B cell (primary cell): ENCODE measurements at regions not wholly inside any gene's neighbourhood (a gene's known extent, or its start where the extent isn't known, plus 50 kb on each side); places are given as distances from the start of the nearest gene placed in this dataset.

Experiments
- ATAC-seq: fragments of 200-7000 bp; cut with Tn5 transposase; one replicate; pipeline ENCODE4 v1.10.0; 2021; ENCODE audit warnings: low read depth, mild to moderate bottlenecking, moderate number of reproducible peaks, moderate library complexity
- CTCF ChIA-PET: fragments of 350-600 bp; sonication (Branson Sonifier 250); formaldehyde crosslinking; loops from one replicate; lab custom pipeline; 2021; ENCODE audit warnings: antibody characterized with exemption, inconsistent platforms; lab: Charles Lee
- POLR2A ChIA-PET: fragments of 350-600 bp; sonication (Branson Sonifier 250); formaldehyde crosslinking; loops from one replicate; lab custom pipeline; 2021; ENCODE audit warnings: antibody characterized with exemption; lab: Charles Lee
- DNase-seq: peaks from one replicate; pipeline ENCODE4 v3.0.0; 2013
- H2AFZ ChIP-seq: 2 replicates; pipeline ENCODE4 v1.6.1; 2012; ENCODE audit warnings: mild to moderate bottlenecking, low read depth, low read length; ENCODE audit not compliant: insufficient read depth, poor library complexity, severe bottlenecking
- H3K27ac ChIP-seq, 2 donors: 1 replicate in 1 of 2; 2 replicates in 1 of 2; pipeline ENCODE4 v1.5.1; 2012 to 2013; ENCODE audit warnings: low read length in 2 of 2, mild to moderate bottlenecking in 2 of 2, moderate library complexity in 1 of 2
- H3K27me3 ChIP-seq, 4 experiments: fragments of 200-600 bp in 1 of 4; sonication (generic) in 1 of 4; replicated peaks in 1 of 4; 1 replicate in 2 of 4; 2 replicates in 2 of 4; pipeline versions ENCODE4 v1.6.1 to v1.7.0; 2013 to 2016; ENCODE audit warnings: low read length in 3 of 4, mild to moderate bottlenecking in 2 of 4, mixed read lengths in 1 of 4, moderate library complexity in 1 of 4; ENCODE audit not compliant: insufficient read depth in 4 of 4, control insufficient read depth in 3 of 4; ENCODE audit errors: control extremely low read depth in 1 of 4
- H3K36me3 ChIP-seq, 2 experiments: replicated peaks in 1 of 2; 1 replicate in 1 of 2; 2 replicates in 1 of 2; pipeline versions ENCODE4 v1.6.1 to v1.7.1; 2013; ENCODE audit warnings: low read length in 1 of 2; ENCODE audit not compliant: insufficient read depth in 2 of 2, control insufficient read depth in 1 of 2; ENCODE audit errors: control extremely low read depth in 1 of 2, extremely low read depth in 1 of 2
- H3K4me1 ChIP-seq, 2 donors: fragments of 200-600 bp in 1 of 2; sonication (generic) in 1 of 2; 1 replicate in 1 of 2; 2 replicates in 1 of 2; pipeline versions ENCODE4 v1.5.1 to v1.6.1; 2013 to 2017; ENCODE audit warnings: low read length in 2 of 2; ENCODE audit not compliant: control insufficient read depth in 2 of 2, insufficient read depth in 2 of 2
- H3K4me2 ChIP-seq: replicated peaks from 2 replicates; pipeline ENCODE3; 2012; ENCODE audit warnings: mild to moderate bottlenecking, low read depth, low read length; ENCODE audit not compliant: poor library complexity, severe bottlenecking
- H3K4me3 ChIP-seq, 5 experiments: fragments of 200-600 bp in 1 of 5; sonication (generic) in 1 of 5; 1 replicate in 3 of 5; 2 replicates in 2 of 5; pipeline versions ENCODE4 v1.5.1 to v1.7.0; 2011 to 2016; ENCODE audit warnings: low read length in 4 of 5, mild to moderate bottlenecking in 4 of 5, low read depth in 2 of 5, control low read depth in 1 of 5, moderate library complexity in 1 of 5; ENCODE audit not compliant: insufficient read depth in 1 of 5; ENCODE audit errors: control extremely low read depth in 1 of 5, extremely low read depth in 1 of 5
- H3K79me2 ChIP-seq: fragments of 200-600 bp; sonication (generic); one replicate; pipeline ENCODE4 v1.6.0; 2016; ENCODE audit warnings: low read length; ENCODE audit not compliant: control insufficient read depth, insufficient read depth
- H3K9ac ChIP-seq: fragments of 200-600 bp; sonication (generic); 2 replicates; pipeline ENCODE4 v1.6.1; 2017; ENCODE audit warnings: mild to moderate bottlenecking, low read length, moderate library complexity
- H3K9me3 ChIP-seq, 3 donors: one replicate each; pipeline versions ENCODE4 v1.6.1 to v1.7.1; 2013; ENCODE audit warnings: low read length in 2 of 3; ENCODE audit not compliant: control insufficient read depth in 2 of 3, insufficient read depth in 1 of 3; ENCODE audit errors: control extremely low read depth in 1 of 3
- H4K20me1 ChIP-seq: 2 replicates; pipeline ENCODE4 v1.6.0; 2012; ENCODE audit warnings: mild to moderate bottlenecking, low read length; ENCODE audit not compliant: insufficient read depth, control insufficient read depth, poor library complexity, severe bottlenecking
- H3K27ac Mint-ChIP-seq: one replicate; pipeline ENCODE4 v1.8.0; 2021; ENCODE audit warnings: mixed read lengths
- H3K27me3 Mint-ChIP-seq: one replicate; pipeline ENCODE4 v1.8.0; 2021; ENCODE audit warnings: mixed read lengths
- H3K4me1 Mint-ChIP-seq: one replicate; pipeline ENCODE4 v1.8.0; 2021; ENCODE audit warnings: mixed read lengths
- H3K4me3 Mint-ChIP-seq: one replicate; pipeline ENCODE4 v1.8.0; 2021; ENCODE audit warnings: mixed read lengths
- H3K9me3 Mint-ChIP-seq: one replicate; pipeline ENCODE4 v1.8.0; 2022; ENCODE audit warnings: mixed read lengths; ENCODE audit not compliant: insufficient read depth
- CTCF ChIP-seq: fragments of 200-600 bp; IDR thresholded peaks from one replicate; pipeline ENCODE4 v1.8.0; 2022; ENCODE audit warnings: antibody characterized with exemption, mild to moderate bottlenecking
- EZH2 ChIP-seq: IDR thresholded peaks from 2 replicates; pipeline ENCODE4 v1.6.1; 2012; ENCODE audit warnings: borderline replicate concordance, low read depth, mild to moderate bottlenecking, moderate library complexity, low read length; ENCODE audit not compliant: insufficient read depth, poor library complexity, severe bottlenecking
- WGBS: methylation state at CpG from one replicate; pipeline ENCODE4 v1.1.5; 2013; ENCODE audit warnings: missing lambda C conversion rate; ENCODE audit not compliant: insufficient coverage; 5-methylcytosine and 5-hydroxymethylcytosine counted together
- intact Hi-C: fragments of 100-400 bp; cut with micrococcal nuclease; formaldehyde crosslinking; loops from one replicate; pipeline ENCODE4 v1.10.0; 2022

GRCh38 chr1:166785987-166786386 lies 53.3 kb upstream of the POGK start:
- H3K4me2 ChIP-seq, result no peak overlapping the region
- no peaks in the 10 kb centered on the region for H3K36me3 ChIP-seq
- peaks cover 0 to 5% (median 3%) of the 10 kb centered on the region in 4 experiments for H3K27me3 ChIP-seq
- Mint-ChIP-seq H3K27me3 (peaks cover 44% of the 10 kb centered on the region), H3K27ac (no peak overlapping the region), H3K4me1 (no peaks in the 10 kb centered on the region), H3K4me3 (no peak overlapping the region), H3K9me3 (no peaks in the 10 kb centered on the region)
- intact Hi-C loops, result no loop called here
- WGBS, result no CpG with 5 or more reads among the region's 1 CpG
- no peak overlapping the region for H2AFZ ChIP-seq
- no peaks in the 10 kb centered on the region for H3K79me2 ChIP-seq
- H3K27ac ChIP-seq, result no peak overlapping the region
- no peak for ATAC-seq
- DNase-seq, result no peak
- ChIA-PET POLR2A (no interaction called here), CTCF (interaction anchor here (2.0 kb wide), 1 partner anchor 273 kb away, joined by 7 read pairs; no protein-coding TSS in a partner anchor)
- H3K4me3 ChIP-seq, result no peak overlapping the region
- H3K4me1 ChIP-seq, result no peaks in the 10 kb centered on the region
- H4K20me1 ChIP-seq, result no peaks in the 10 kb centered on the region
- H3K9ac ChIP-seq, result no peak overlapping the region
- H3K9me3 ChIP-seq, result peaks cover 0 to 1% (median 0%) of the 10 kb centered on the region in 3 donors
- no peak for TF ChIP-seq CTCF
- TF ChIP-seq EZH2, result no peak

- ATAC-seq (no peak), DNase-seq (no peak)
- Histone ChIP-seq H3K9me3 (peaks cover 0 to 1% (median 0%) of the 10 kb centered on the region in 3 donors), H3K4me1 (no peaks in the 10 kb centered on the region), H3K27me3 (peaks cover 0 to 9% (median 4%) of the 10 kb centered on the region in 4 experiments), H2AFZ (no peak overlapping the region), H4K20me1 (no peaks in the 10 kb centered on the region), H3K9ac (no peak overlapping the region), H3K36me3 (no peaks in the 10 kb centered on the region), H3K4me2 (no peak overlapping the region), H3K79me2 (no peaks in the 10 kb centered on the region), H3K27ac (no peak overlapping the region), H3K4me3 (no peak overlapping the region)
- Mint-ChIP-seq H3K27ac (no peak overlapping the region), H3K4me1 (no peaks in the 10 kb centered on the region), H3K9me3 (no peaks in the 10 kb centered on the region), H3K27me3 (peaks cover 34% of the 10 kb centered on the region), H3K4me3 (no peak overlapping the region)
- TF ChIP-seq EZH2 (no peak), CTCF (no peak)
- WGBS, result 83% methylated on average over 1 of the region's 3 CpGs
- ChIA-PET CTCF (no interaction called here), POLR2A (no interaction called here)
- intact Hi-C loops, result no loop called here
Measured at GRCh38 chr1:166789286-166789685, 50.0 kb upstream of the POGK start.
